Gastroesophageal sphincter (tissue), 3 donors: ENCODE measurements at regions not wholly inside any gene's neighbourhood (a gene's known extent, or its start where the extent isn't known, plus 50 kb on each side); places are given as distances from the start of the nearest gene placed in this dataset.

Source experiments
- EP300 ChIP-seq: sonication (generic); formaldehyde crosslinking; IDR thresholded peaks from one replicate; pipeline ENCODE4 v1.6.1; 2017; ENCODE audit warnings: antibody characterized with exemption, mild to moderate bottlenecking
- POLR2A ChIP-seq, 2 donors: fragments of 450-650 bp; IDR thresholded peaks; one replicate each; pipeline ENCODE4 v1.6.1; 2017; ENCODE audit warnings: antibody characterized with exemption in 2 of 2, mild to moderate bottlenecking in 2 of 2, moderate library complexity in 1 of 2
- POLR2AphosphoS5 ChIP-seq: sonication (generic); formaldehyde crosslinking; IDR thresholded peaks from one replicate; pipeline ENCODE4 v1.6.1; 2017; ENCODE audit warnings: antibody characterized with exemption
- TF ChIP-seq, protein P1 (sequence below), 4 experiments: fragments of 200-600 bp in 2 of 4; fragments of 450-650 bp in 2 of 4; sonication (generic) in 1 of 4; IDR thresholded peaks; one replicate each; pipeline ENCODE4 v1.5.1; 2017 to 2019; ENCODE audit warnings: antibody characterized with exemption in 4 of 4, mild to moderate bottlenecking in 2 of 4, moderate library complexity in 2 of 4

DNA sequence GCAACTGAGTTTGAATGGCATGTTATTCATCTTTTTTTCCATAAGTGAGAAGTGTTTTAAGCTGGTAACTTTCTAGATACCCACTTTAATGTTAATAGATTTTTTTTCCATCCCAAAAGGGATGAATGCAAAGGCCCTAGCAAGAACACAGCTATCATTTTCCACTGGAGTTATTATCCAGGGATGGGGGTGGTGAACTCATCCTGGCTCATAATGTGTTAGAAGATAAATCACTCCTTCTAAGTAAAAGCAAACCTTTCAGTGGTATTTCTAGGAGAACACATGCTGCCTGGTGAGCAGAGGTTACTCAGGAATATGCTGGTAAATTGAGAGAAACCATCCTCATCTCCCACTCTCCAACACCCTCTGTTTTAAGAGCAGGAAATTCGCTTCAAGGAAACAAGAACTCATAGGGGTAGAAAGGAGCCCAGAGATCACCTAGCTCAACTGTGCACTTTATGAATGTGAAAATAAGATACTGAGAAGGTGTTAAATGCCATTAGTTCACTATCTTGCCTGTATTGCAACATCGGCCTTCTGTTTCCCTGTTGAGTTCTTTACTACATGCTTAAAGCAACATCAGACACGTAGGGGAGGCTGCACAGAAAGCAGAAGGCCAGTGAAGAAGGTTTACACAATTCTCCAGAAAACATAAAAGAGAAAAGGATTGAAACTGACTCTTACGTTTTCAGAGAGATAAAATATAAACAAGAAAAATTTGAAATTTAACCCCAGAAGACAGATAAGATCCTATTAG lies 264.0 kb upstream of the PRKCQ start:
- TF ChIP-seq, protein P1, sequence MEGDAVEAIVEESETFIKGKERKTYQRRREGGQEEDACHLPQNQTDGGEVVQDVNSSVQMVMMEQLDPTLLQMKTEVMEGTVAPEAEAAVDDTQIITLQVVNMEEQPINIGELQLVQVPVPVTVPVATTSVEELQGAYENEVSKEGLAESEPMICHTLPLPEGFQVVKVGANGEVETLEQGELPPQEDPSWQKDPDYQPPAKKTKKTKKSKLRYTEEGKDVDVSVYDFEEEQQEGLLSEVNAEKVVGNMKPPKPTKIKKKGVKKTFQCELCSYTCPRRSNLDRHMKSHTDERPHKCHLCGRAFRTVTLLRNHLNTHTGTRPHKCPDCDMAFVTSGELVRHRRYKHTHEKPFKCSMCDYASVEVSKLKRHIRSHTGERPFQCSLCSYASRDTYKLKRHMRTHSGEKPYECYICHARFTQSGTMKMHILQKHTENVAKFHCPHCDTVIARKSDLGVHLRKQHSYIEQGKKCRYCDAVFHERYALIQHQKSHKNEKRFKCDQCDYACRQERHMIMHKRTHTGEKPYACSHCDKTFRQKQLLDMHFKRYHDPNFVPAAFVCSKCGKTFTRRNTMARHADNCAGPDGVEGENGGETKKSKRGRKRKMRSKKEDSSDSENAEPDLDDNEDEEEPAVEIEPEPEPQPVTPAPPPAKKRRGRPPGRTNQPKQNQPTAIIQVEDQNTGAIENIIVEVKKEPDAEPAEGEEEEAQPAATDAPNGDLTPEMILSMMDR (IDR thresholded peaks at IDR 0.05) = no peak
- TF ChIP-seq POLR2AphosphoS5 = no peak
- TF ChIP-seq POLR2A (IDR thresholded peaks at IDR 0.05) = no peak
- no peak for TF ChIP-seq EP300
